Body of pancreas (tissue), 4 donors: ENCODE measurements at regions not wholly inside any gene's neighbourhood (a gene's known extent, or its start where the extent isn't known, plus 50 kb on each side); places are given as distances from the start of the nearest gene placed in this dataset.

Experiments
- POLR2A ChIP-seq, 3 donors: fragments of 450-650 bp; IDR thresholded peaks; one replicate each; pipeline ENCODE4 v1.6.1; 2016; ENCODE audit warnings: antibody characterized with exemption in 3 of 3, mild to moderate bottlenecking in 2 of 3
- TF ChIP-seq, protein P1 (sequence below), 7 experiments: fragments of 450-650 bp in 4 of 7; fragments of 200-600 bp in 3 of 7; sonication (generic) in 3 of 7; IDR thresholded peaks; one replicate each; pipeline ENCODE4 v1.5.1; 2016 to 2019; ENCODE audit warnings: antibody characterized with exemption in 7 of 7

DNA sequence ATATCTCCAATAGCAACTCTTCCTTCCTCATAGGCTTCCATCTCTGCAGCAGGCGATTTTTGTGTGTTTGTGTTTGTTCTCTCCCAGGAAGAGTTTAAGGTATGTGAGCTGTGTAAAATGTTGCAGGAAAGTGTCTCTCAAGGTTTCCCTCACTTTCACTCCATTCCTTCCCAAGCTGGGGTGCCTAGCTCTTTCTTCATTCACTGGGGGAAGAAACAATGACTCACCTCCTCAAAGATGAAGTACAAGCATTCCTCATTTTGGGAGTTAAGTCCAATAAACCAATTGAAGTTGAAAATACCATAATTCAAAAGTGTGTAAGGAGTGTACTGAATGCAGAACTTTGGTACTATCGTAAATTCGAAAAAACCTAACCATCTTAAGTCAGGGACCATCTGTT is 422.7 kb upstream of the CFAP20DC start:
- TF ChIP-seq, protein P1, sequence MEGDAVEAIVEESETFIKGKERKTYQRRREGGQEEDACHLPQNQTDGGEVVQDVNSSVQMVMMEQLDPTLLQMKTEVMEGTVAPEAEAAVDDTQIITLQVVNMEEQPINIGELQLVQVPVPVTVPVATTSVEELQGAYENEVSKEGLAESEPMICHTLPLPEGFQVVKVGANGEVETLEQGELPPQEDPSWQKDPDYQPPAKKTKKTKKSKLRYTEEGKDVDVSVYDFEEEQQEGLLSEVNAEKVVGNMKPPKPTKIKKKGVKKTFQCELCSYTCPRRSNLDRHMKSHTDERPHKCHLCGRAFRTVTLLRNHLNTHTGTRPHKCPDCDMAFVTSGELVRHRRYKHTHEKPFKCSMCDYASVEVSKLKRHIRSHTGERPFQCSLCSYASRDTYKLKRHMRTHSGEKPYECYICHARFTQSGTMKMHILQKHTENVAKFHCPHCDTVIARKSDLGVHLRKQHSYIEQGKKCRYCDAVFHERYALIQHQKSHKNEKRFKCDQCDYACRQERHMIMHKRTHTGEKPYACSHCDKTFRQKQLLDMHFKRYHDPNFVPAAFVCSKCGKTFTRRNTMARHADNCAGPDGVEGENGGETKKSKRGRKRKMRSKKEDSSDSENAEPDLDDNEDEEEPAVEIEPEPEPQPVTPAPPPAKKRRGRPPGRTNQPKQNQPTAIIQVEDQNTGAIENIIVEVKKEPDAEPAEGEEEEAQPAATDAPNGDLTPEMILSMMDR (IDR thresholded peaks at IDR 0.05): no peak
- TF ChIP-seq POLR2A (IDR thresholded peaks at IDR 0.05): no peak
